WERI-Rb-1 (cell line): ENCODE measurements at regions not wholly inside any gene's neighbourhood (a gene's known extent, or its start where the extent isn't known, plus 50 kb on each side); places are given as distances from the start of the nearest gene placed in this dataset.

Source experiments
- DNase-seq: peaks from one replicate; pipeline ENCODE4 v3.0.0-alpha.2; 2020
- H3K27ac ChIP-seq: fragments of 250-450 bp; sonication (Bioruptor Pico); 2 replicates; pipeline ENCODE4 v1.5.1; 2020; ENCODE audit warnings: mild to moderate bottlenecking, moderate library complexity
- H3K27me3 ChIP-seq: fragments of 250-450 bp; sonication (Bioruptor Pico); 2 replicates; pipeline ENCODE4 v1.5.1; 2021; ENCODE audit warnings: mild to moderate bottlenecking, low read depth, moderate library complexity; ENCODE audit not compliant: insufficient read depth, severe bottlenecking
- H3K36me3 ChIP-seq: fragments of 250-450 bp; sonication (Bioruptor Pico); 2 replicates; pipeline ENCODE4 v1.5.1; 2020; ENCODE audit warnings: mild to moderate bottlenecking, moderate library complexity
- H3K4me3 ChIP-seq: 2 replicates; pipeline ENCODE4 v1.5.1; 2011; ENCODE audit warnings: low read depth, mild to moderate bottlenecking, control low read depth, low read length
- H3K9me3 ChIP-seq: fragments of 250-450 bp; sonication (Bioruptor Pico); 2 replicates; pipeline ENCODE4 v1.5.1; 2021; ENCODE audit warnings: mild to moderate bottlenecking, moderate library complexity; ENCODE audit not compliant: severe bottlenecking
- CTCF ChIP-seq: IDR thresholded peaks from 2 replicates; pipeline ENCODE4 v1.5.1; 2011; ENCODE audit warnings: low read depth, mild to moderate bottlenecking, control low read depth, inconsistent platforms, low read length

GRCh38 chr9:107638521-107639310, 149.1 kb upstream of the KLF4 start:
- H3K27me3 ChIP-seq = peaks cover 79% of the 10 kb centered on the region
- peak overlapping the region; percentile 62 for H3K27ac ChIP-seq
- no peaks in the 10 kb centered on the region for H3K36me3 ChIP-seq
- H3K9me3 ChIP-seq = peaks cover 4% of the 10 kb centered on the region
- H3K4me3 ChIP-seq = peak overlapping the region; percentile 14
- no peak for TF ChIP-seq CTCF
- peak; percentile 78 for DNase-seq

GRCh38 chr9:107637421-107638420, 148.2 kb upstream of the KLF4 start:
- Histone ChIP-seq H3K27me3 (peaks cover 75% of the 10 kb centered on the region), H3K9me3 (no peaks in the 10 kb centered on the region), H3K36me3 (no peaks in the 10 kb centered on the region), H3K4me3 (peak overlapping the region; percentile 14), H3K27ac (peak overlapping the region; percentile 62)
- TF ChIP-seq CTCF = no peak
- DNase-seq = peak; percentile 67

- Histone ChIP-seq H3K9me3 (no peaks in the 10 kb centered on the region), H3K27ac (peak overlapping the region; percentile 62), H3K27me3 (peaks cover 76% of the 10 kb centered on the region), H3K4me3 (no peak overlapping the region), H3K36me3 (no peaks in the 10 kb centered on the region)
- TF ChIP-seq CTCF = no peak
- DNase-seq = no peak
Measured at GRCh38 chr9:107636571-107637381, 147.2 kb upstream of the KLF4 start.

GRCh38 chr9:107635803-107636174, 146.2 kb upstream of the KLF4 start:
- no peak for TF ChIP-seq CTCF
- Histone ChIP-seq H3K36me3 (no peaks in the 10 kb centered on the region), H3K27me3 (peaks cover 76% of the 10 kb centered on the region), H3K4me3 (no peak overlapping the region), H3K27ac (no peak overlapping the region), H3K9me3 (no peaks in the 10 kb centered on the region)
- no peak for DNase-seq

- TF ChIP-seq CTCF = no peak
- Histone ChIP-seq H3K36me3 (no peaks in the 10 kb centered on the region), H3K27ac (no peak overlapping the region), H3K9me3 (no peaks in the 10 kb centered on the region), H3K4me3 (no peak overlapping the region), H3K27me3 (peaks cover 77% of the 10 kb centered on the region)
- DNase-seq = no peak
Measured at GRCh38 chr9:107635101-107635802, 145.7 kb upstream of the KLF4 start.
